Neural crest cell (in vitro differentiated cells): ENCODE measurements at regions not wholly inside any gene's neighbourhood (a gene's known extent, or its start where the extent isn't known, plus 50 kb on each side); places are given as distances from the start of the nearest gene placed in this dataset.

Experiments
- DNase-seq: peaks from one replicate; pipeline ENCODE4 v3.0.0; 2021; ENCODE audit warnings: low read depth, mixed read lengths, low spot score
- H3K27ac Mint-ChIP-seq: one replicate; pipeline ENCODE4 v1.8.0; 2021; ENCODE audit warnings: mild to moderate bottlenecking, mixed read lengths; ENCODE audit not compliant: unreplicated experiment
- H3K27me3 Mint-ChIP-seq: 2 replicates; pipeline ENCODE4 v1.8.0; 2021; ENCODE audit warnings: low read depth, mild to moderate bottlenecking, mixed read lengths
- H3K36me3 Mint-ChIP-seq: 2 replicates; pipeline ENCODE4 v1.8.0; 2021; ENCODE audit warnings: low read depth, mild to moderate bottlenecking, mixed read lengths
- H3K4me1 Mint-ChIP-seq: 2 replicates; pipeline ENCODE4 v1.8.0; 2021; ENCODE audit warnings: mixed read lengths
- H3K4me3 Mint-ChIP-seq: one replicate; pipeline ENCODE4 v1.8.0; 2021; ENCODE audit warnings: mild to moderate bottlenecking, mixed read lengths
- H3K9me3 Mint-ChIP-seq: 2 replicates; pipeline ENCODE4 v1.8.0; 2021; ENCODE audit warnings: mixed read lengths
- CTCF ChIP-seq: fragments of 200-600 bp; sonication (generic); conservative IDR thresholded peaks from 2 replicates; pipeline ENCODE4 v1.5.0; 2021; ENCODE audit warnings: antibody characterized with exemption, mild to moderate bottlenecking

GRCh38 chr12:23055004-23055403 lies 430.0 kb downstream of the ETNK1 start:
- H3K4me1 Mint-ChIP-seq: no peaks in the 10 kb centered on the region
- H3K4me3 Mint-ChIP-seq: no peak overlapping the region
- TF ChIP-seq CTCF: peak; percentile 79
- H3K27me3 Mint-ChIP-seq: no peaks in the 10 kb centered on the region
- H3K9me3 Mint-ChIP-seq: peaks cover 7% of the 10 kb centered on the region
- DNase-seq: peak; percentile 6
- H3K36me3 Mint-ChIP-seq: no peaks in the 10 kb centered on the region
- no peak overlapping the region for H3K27ac Mint-ChIP-seq

DNA sequence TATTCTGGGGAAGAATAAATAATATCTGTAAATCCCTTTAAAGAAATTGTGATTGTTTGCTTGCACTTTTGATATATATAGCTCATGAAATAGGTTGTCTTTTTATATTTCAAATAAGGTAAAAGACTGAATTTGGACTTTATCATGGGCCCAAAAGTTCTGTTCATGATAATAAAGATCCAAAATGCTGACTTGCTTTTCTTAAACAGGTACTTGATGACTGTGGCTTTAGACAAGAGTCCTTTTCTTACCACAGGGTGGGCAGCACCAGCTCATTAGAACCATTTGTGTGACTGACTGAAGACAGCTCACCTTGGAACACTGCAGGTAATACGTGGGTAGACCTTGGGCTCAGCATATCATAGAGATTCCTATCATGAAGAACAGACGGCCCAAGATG lies 432.6 kb downstream of the ETNK1 start:
- H3K27me3 Mint-ChIP-seq: no peaks in the 10 kb centered on the region
- peaks cover 7% of the 10 kb centered on the region for H3K9me3 Mint-ChIP-seq
- no peak overlapping the region for H3K4me3 Mint-ChIP-seq
- DNase-seq: no peak
- no peaks in the 10 kb centered on the region for H3K36me3 Mint-ChIP-seq
- H3K27ac Mint-ChIP-seq: no peak overlapping the region
- no peaks in the 10 kb centered on the region for H3K4me1 Mint-ChIP-seq
- TF ChIP-seq CTCF: no peak

DNA sequence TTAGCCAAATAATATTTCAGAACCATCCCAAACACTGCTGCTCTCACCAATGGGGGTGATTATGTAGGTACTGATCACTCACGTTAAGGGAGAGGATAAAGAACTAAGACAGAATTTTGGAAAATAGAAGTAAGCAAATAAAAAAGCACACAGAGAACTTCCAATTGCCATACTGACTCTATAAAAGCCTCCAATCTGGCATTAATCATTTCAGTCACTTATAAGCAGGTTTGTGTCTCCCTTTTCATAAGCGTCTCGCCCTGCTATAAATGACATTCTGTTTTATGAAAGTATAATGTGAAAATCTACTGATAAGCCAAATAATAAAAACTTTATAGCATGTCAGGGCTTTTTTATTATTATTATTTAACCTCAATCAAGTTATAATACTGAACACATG lies 435.2 kb downstream of the ETNK1 start:
- Mint-ChIP-seq H3K27ac (no peak overlapping the region), H3K4me3 (no peak overlapping the region), H3K27me3 (no peaks in the 10 kb centered on the region), H3K9me3 (no peaks in the 10 kb centered on the region), H3K36me3 (no peaks in the 10 kb centered on the region), H3K4me1 (no peaks in the 10 kb centered on the region)
- TF ChIP-seq CTCF: no peak
- DNase-seq: no peak

GRCh38 chr12:23063206-23063605 lies 438.2 kb downstream of the ETNK1 start:
- Mint-ChIP-seq H3K4me1 (no peaks in the 10 kb centered on the region), H3K27ac (no peak overlapping the region), H3K36me3 (no peaks in the 10 kb centered on the region), H3K27me3 (no peaks in the 10 kb centered on the region), H3K4me3 (no peak overlapping the region), H3K9me3 (no peaks in the 10 kb centered on the region)
- no peak for DNase-seq
- no peak for TF ChIP-seq CTCF

GRCh38 chr12:23066095-23066494 lies 441.1 kb downstream of the ETNK1 start:
- H3K36me3 Mint-ChIP-seq: no peaks in the 10 kb centered on the region
- TF ChIP-seq CTCF: no peak
- no peaks in the 10 kb centered on the region for H3K4me1 Mint-ChIP-seq
- H3K9me3 Mint-ChIP-seq: no peaks in the 10 kb centered on the region
- H3K27ac Mint-ChIP-seq: no peak overlapping the region
- no peak for DNase-seq
- H3K4me3 Mint-ChIP-seq: no peak overlapping the region
- H3K27me3 Mint-ChIP-seq: no peaks in the 10 kb centered on the region

- H3K36me3 Mint-ChIP-seq: no peaks in the 10 kb centered on the region
- no peak for TF ChIP-seq CTCF
- no peak overlapping the region for H3K4me3 Mint-ChIP-seq
- peaks cover 3% of the 10 kb centered on the region for H3K9me3 Mint-ChIP-seq
- H3K27ac Mint-ChIP-seq: no peak overlapping the region
- H3K27me3 Mint-ChIP-seq: no peaks in the 10 kb centered on the region
- no peak for DNase-seq
- H3K4me1 Mint-ChIP-seq: no peaks in the 10 kb centered on the region
Measured at GRCh38 chr12:23083267-23083666, 458.3 kb downstream of the ETNK1 start.
